K562 (cell line): ENCODE measurements at regions not wholly inside any gene's neighbourhood (a gene's known extent, or its start where the extent isn't known, plus 50 kb on each side); places are given as distances from the start of the nearest gene placed in this dataset.

ENCODE experiments used
- CTCF ChIP-seq, 3 experiments: IDR thresholded peaks in 2 of 3; conservative IDR thresholded peaks in 1 of 3; 2 replicates each; pipeline ENCODE4 v1.5.1; 2011 to 2012; ENCODE audit warnings: low read length in 3 of 3, mild to moderate bottlenecking in 3 of 3, control low read depth in 2 of 3, improper control_type of control experiment in 1 of 3, inconsistent platforms in 1 of 3, low read depth in 1 of 3, mixed read lengths in 1 of 3, moderate library complexity in 1 of 3; ENCODE audit not compliant: insufficient read depth in 2 of 3
- HNRNPL ChIP-seq: fragments of 200-400 bp; formaldehyde crosslinking; IDR thresholded peaks from 2 replicates; pipeline ENCODE4 v1.6.1; 2017; ENCODE audit warnings: low read depth, mild to moderate bottlenecking, low read length
- MAX ChIP-seq: sonication (generic); formaldehyde crosslinking; IDR thresholded peaks from 2 replicates; pipeline ENCODE4 v1.9.0; 2022; ENCODE audit warnings: mild to moderate bottlenecking, missing genetic modification reagents
- ZNF263 ChIP-seq: sonication (generic); formaldehyde crosslinking; IDR thresholded peaks from 2 replicates; pipeline ENCODE4 v1.8.0; 2022; ENCODE audit warnings: mild to moderate bottlenecking, missing genetic modification reagents, borderline replicate concordance

DNA sequence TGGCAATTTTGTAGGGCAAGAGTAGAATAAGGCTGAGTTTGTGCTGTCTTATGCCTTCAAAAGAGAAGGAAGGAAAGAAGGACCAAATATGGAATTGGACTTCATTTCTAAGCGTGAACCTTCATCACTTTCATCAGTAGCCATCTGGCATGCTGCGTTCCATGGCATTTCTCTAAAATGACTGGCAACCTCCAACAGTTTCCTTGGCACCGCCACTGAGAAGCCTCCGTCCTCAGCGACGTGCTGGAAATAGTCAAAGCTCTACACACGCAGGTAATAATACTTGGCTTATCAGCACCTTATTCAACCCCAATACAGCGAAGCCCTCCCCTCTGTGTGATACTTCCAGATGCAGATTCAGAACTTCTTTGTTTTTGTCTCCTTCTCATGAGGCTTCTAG, 169.7 kb upstream of the CD180 start:
- TF ChIP-seq MAX (CRISPR knock-in tag): no peak
- no peak for TF ChIP-seq HNRNPL
- TF ChIP-seq ZNF263 (CRISPR knock-in tag): no peak
- TF ChIP-seq CTCF (IDR thresholded peaks at IDR 0.05 in 2 of 3, conservative IDR thresholded peaks at IDR 0.05 in 1 of 3; ENCODE audit: insufficient read depth in 2 of 3, low read depth in 1 of 3, low read length in 3 of 3): no peak
